ENCODE measurements at regions not wholly inside any gene's neighbourhood (a gene's known extent, or its start where the extent isn't known, plus 50 kb on each side); places are given as distances from the start of the nearest gene placed in this dataset.

DNA sequence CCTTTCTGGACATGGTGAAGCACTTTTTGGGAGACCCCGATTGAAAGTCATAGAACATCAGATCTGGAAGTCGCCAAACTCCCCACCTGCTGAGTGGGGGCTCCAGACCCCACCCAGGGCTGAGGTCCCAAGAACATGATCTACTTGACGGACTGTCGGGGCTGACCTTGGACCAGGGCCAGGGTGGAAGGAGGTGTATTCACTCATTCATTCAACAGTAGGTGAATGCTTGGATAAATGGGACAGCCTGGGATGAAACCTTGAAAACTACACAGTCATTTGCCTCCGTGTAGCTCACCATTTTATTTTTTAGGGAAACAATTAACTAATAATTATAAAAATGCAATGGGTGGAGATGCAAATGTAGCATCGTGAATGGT, 629.0 kb downstream of the BRD1 start:
- no peak for DNase-seq

DNA sequence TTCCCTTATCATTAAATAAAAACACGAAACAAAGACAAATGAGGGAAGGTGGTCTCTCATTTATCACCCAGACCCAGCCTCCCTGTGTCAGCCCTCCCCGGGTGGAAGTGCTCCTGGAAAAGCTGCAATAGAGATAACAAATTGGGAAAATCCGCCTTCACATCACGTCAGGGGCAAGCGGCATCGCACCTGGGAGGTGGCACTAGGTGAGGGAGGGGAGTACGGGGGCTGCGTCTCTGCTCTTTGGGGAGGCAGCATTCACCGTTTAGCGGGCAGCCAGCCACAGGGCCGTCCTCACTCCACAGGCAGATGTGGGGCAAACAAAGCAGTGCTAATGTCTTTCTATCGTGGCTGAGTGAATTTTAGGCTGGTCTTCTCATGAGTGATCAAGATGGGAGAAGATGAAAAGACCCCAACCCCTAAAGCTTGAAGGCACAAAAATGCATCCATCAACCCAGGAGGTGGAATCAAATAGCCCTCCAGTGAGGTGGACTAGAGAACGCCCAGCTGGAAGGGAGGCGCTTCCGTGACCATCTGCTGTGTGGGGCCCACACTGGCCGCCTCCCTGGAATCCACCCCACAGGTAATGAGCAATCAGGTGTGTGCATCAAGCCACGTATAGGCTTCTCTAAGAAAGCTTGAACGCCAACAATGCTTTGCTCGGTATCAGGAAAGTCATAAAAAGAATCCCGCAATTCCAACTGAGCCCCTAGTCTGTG, 629.5 kb downstream of the BRD1 start:
- DNase-seq: no peak

DNA sequence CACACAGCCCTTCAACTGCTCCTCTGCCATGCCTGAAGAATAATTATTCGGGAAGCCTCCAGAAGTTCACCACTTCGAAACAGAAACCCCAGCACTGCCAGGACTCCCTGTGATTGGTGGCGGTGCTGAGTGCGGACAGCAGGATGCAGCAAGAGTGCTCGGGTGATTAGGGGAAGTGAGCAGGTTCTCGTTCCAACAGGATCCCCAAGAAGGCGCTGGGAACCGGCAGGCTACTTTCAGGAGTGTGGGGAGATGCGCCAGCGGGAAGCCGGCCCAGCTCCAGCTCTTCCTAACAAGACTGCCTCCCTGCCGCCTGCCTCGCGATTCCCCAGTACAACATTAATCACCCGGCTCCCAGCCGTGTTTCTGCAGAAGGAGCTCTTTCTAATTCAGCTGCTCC, 630.2 kb downstream of the BRD1 start:
- no peak for DNase-seq

DNA sequence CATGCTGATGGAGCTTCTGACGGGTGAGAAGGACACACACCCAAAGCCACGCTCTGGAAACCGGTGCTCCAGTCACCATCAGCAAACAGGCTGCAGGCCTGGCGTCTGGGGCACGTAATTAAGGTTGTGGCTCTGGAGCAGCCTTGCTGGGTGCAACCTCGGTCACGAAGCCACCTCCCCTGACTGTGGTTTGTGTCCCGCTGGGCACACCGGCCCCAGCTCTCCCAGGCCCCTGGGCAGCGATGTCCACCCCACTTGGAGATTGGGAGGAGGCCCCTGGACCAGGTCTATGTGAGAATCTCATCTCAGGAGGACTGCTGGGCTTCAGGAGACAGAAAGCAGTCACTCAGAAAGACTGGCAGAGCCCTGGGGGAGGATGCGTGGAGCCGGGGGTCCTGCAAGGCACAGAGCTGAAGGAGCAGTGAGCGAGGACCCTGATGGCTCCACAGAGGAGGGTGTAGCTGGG, 631.6 kb downstream of the BRD1 start:
- no peak for DNase-seq

DNA sequence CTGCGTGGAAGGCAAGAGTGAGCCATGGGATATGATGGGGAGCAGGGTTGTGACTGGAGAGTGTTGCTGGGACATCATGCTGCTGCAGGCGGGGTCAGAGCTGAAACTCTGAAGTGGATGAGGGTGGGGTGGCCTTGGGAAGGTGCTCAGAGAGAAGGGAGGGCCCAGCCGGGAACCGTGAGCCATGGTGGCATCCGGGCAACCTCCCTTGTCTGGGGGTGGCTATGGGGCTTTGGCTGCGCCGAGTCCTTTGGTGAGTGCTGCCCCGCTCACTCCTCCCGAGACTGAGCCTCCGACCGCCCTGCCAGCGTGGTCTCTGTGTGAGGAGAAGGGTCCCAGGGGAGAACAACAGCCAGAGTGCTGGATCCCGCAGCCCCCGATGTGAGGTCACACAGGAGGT, 632.0 kb downstream of the BRD1 start:
- no peak for DNase-seq

DNA sequence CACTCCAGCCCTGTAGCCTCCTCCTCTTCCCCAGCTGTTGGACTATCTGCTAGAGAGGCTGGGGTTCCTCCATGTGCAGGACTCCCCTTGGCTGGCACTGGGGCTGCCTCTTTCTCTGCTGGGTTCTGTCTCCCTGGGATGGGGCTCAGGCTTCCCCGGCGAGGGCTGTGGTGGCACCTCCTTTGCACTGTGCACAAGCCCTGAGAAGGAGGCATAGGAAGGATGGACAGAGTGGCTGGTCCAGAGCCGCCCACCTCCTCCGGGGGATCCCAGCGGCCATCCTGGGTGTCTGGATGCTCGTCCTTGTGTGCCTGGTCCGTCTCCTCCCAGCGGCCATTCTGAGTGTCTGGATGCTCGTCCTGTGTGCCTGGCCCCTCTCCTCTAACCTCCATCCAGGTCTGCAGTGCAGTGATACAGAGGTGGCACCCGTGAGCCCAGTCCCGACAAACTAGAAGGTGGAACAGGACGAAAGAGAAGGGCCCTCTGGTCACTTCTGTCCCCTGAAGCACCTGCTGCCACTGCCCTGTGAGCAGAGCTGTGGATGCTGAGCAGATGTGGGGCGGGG, 633.7 kb downstream of the BRD1 start:
- DNase-seq: no peak

DNA sequence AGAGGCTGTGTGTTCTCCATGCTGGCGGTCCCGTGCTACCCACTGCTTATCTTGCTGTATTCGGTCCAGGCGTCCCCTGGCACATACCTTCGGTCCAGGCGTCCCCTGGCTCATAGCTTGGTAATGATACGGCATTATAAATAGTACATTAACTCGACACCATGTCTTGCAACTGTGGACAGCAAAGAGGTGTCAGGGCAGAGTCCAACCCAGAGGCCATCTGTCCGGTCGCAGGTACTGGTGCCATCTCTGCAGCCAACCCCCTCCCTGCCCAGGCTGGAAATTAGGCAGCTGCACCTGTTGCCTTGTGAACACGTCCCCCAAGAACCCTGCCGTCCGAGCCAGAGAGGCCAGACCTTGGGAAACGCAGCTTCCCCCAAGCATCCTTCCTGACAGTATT, 634.3 kb downstream of the BRD1 start:
- no peak for DNase-seq

DNA sequence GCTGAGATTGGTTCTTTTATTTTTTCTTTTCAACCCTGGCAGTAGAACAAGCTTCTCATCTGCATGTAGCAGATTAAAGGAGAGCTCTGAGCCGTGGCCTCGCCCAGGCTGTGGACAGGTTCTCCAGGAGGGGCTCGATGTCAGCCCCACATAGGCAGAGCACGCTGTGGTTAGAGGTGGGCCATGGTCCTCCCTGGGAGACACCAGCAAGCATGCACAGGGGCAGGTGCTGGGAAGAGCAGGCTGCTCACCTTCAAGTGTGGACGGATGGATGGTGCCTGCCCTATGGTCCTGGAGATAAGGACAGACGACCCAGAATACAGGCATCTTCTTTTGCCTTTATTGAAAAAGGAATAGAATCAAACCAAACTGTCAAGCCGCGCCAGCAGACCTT, 634.8 kb downstream of the BRD1 start:
- no peak for DNase-seq

DNA sequence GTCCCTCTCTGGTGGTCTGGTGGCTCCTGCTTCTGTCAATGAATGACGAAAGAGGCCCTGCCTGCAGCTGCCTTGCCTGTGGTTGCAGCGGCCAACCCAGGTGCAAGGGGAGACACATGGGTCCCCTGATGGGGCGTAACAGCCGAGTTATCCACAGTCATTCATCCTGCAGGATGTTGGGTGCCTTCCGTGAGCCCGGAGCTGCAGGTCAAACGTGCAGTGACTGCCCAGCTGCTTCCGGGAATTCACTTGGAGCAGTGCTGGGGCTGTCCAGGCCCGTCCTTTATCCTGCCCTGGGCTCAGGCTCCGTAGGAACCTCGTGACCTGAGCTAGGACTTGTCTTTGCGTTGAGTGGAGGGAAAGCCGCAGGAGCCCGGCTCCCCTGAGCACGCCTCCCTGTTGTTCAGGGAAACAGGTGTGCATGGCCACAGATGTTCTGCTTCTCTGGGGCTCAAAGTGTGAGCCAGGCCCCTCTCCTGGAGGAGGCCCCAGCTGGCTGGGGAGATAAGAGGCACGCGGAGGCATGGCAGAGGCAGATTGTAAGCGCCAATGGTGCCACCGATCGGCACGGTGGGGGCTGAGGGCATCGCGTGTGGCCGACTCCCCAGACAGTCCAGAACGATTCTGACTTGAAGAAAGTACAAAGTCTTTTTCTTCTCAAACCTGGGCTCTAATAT, 635.4 kb downstream of the BRD1 start:
- no peak for DNase-seq

DNA sequence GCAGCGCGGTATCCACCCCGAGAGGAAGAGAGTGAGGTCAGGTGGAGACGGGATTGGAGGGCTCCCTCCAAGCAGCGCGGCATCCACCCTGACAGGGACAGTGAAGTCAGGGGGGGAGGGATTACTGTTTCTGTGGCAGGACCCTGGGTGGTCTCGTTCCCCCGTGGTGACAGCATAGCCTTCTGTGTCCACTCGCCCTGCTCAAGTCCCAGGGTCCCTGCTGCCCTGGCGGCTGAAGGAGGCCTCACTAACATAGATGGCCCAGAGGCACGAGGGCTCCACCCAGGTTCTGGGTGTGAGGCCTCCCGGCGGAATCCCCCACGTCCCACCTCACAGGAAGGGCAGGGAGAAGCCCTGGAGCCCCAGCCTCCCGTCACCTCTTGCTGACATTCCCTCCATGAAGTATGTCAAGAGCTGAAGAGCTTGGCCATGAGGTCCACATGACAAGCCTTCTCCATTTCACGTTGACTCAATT, 636.1 kb downstream of the BRD1 start:
- DNase-seq: no peak

DNA sequence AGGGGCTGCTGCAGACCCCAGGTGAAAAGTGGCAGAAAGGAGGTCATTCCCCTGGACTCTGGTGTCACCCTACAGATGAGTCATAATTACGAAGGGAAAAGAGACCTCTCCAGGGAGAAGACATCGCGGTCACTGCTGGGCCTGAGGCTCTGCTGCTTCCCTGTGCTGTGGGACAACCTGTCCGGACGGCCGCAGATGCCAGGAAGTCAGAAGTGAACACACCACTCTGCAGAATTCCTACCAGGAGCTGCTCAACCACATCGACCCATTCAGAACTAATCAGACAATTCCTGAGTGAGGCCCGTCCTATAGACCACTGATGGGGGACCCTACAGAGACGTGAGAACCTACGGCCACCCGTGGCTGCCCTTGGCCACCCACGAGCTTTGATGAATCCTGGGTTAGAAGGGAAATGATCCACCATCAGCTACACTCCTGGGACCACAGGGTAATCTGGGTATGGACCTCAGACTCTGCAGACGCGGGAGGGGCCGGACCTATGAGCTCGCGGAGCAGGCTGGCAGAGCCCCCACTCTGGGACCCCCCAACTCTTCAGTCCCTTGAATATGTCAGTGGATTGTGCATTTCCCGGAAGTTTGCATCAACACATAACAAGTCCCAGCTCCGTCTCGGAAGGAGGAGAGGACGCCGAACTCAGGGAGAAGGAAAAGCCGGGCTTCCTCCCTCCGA, 636.7 kb downstream of the BRD1 start:
- no peak for DNase-seq

DNA sequence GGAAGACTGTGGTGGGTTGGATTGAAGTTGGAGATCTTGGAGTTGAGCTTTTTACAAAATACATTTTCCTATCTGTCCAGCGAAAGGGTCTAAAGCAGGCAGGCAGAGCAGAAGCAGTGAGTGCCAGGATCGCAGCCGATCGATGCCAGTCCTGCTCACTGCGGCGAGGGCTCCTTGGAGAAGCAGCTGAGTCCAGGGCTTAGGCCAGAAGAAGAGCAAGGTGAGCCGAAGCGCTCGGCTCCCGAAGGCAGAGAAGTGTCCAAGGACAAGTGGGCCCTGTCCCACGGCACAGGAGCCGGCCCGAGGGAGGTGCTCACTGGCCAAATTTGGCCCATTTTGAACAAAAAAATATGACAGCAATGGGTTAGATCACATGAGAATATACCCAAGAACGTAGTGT, 637.8 kb downstream of the BRD1 start:
- no peak for DNase-seq

DNA sequence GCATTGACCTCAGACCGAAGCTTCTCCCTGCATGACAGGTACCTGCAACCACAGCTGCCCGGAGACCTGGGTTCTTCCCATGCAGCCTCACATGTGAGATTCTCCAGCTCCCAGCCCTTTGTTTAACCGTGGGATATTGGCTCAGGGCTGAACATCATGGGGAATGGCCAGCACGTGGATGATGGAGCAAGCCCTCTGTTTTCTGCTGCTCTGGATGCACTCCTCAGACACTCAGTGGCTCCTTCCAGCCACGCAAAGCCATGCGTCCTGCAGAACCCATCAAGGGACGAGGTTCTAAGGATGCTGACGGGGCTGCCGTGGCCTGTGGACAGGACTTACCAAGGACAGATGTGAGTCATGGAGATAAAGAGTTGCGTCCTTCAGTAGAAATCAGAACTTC, 639.1 kb downstream of the BRD1 start:
- no peak for DNase-seq

DNA sequence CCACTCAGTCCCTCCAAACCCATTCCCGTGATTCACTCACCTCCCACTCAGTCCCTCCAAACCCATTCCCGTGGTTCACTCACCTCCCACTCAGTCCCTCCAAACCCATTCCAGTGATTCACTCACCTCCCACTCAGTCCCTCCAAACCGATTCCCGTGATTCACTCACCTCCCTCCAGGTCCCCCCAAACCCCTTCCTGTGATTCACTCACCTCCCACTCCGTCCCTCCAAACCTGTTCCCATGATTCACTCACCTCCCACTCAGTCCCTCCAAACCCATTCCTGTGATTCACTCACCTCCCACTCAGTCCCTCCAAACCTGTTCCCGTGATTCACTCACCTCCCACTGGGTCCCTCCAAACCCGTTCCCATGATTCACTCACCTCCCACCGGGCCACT, 639.6 kb downstream of the BRD1 start:
- no peak for DNase-seq

DNA sequence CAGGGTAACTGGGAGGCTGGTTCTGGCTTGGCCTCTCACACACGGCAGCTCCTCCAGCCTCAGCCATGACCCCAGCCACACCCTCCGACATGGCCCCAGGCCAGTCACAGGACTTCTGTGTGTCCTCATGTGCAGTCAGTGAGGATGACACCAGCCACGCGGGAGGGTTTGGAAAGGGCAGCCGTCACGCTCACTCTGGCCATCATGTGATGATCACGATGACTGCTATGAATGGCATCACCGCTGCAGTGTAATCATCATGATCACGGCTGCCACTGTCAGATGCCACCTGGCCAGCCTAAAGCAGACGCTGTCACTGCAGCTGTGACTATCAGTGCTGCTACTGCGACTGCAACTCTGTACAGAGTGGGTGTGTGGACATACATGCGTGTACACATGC, 640.9 kb downstream of the BRD1 start:
- no peak for DNase-seq

DNA sequence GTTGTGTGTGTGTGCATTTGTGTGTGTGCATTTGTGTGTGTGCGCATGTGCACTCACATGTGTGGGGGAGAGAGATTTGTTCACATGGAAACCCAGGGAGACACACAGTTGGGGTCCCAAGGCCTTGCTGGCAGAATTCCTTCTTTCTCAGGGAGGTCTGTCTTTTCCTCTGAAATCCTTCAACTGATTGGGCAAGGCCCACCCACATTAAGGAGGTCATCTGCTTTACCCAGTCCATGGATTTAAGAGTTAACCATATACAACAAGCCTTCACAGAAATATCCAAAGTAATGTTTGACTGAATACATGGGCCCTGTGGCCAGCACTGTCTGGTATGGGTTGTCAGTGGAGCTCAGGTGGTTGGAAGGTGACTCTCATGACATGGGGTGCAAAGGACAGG, 641.4 kb downstream of the BRD1 start:
- DNase-seq: no peak

DNA sequence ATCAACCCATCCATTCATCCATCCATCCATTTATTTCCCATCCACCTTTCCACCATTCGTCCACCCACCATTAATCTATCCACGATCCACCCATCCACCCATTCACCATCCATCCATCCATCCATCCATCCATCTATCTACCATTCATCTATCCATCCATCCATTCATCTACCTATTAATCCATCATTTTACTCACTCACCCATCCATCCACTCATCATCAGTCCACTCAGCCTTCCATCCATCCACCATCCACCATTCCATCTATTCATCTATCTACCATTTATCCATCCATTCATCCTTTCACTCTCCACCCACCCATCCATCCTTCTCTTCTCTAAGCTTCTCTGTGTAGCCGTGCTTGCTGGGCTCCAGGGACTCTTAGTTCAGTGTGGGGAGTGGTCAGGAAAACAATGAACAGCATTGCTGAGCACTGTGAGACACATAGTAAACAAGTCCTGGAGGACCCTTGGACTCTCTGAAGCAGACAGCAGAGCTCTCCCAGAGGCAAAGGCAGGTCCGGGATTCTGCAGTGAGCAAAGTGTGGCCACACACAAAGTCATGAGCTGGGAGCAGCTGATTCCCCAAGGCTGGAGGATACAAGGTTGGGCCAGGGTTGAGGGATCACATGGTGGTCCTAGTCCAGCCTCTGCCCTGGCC, 642.2 kb downstream of the BRD1 start:
- no peak for DNase-seq

DNA sequence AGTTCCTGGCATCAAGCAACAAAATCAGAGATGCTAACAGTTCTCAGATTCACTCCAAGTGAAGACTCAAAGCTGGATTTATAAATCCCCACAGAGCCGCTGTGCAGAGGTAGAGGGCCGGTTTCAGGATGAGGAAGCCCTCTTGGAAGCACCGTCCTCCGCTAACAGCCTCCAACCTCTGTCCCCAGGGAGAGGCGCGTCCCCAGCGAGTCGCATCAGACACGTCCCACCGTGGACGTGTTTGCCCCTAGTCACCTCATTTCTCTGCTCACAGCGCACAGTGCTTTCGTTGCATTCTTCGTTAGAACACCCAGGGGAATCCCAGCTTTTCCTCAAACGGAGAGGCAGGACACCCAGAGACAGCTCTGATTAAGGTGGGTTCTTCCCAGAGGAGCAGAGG, 642.9 kb downstream of the BRD1 start:
- DNase-seq: no peak

DNA sequence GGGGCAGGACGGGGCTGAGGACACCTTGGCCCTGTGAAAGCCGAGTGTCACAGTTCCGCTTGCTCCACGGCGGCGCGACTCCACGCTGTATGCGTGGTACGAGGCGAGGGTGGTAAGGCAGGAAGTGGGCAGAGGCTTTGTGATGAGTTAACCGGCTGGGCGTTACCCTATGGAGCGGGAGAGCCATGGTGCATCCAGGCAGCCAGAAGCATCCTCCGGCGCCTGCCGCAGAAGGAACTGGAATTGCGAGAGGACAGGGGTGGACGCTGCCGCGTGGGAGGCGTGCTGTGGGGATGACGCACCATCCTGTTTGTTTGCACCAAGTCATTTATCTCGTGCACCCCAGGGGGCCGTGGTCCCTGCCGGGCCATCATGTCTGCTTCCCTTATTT, 643.9 kb downstream of the BRD1 start:
- no peak for DNase-seq

DNA sequence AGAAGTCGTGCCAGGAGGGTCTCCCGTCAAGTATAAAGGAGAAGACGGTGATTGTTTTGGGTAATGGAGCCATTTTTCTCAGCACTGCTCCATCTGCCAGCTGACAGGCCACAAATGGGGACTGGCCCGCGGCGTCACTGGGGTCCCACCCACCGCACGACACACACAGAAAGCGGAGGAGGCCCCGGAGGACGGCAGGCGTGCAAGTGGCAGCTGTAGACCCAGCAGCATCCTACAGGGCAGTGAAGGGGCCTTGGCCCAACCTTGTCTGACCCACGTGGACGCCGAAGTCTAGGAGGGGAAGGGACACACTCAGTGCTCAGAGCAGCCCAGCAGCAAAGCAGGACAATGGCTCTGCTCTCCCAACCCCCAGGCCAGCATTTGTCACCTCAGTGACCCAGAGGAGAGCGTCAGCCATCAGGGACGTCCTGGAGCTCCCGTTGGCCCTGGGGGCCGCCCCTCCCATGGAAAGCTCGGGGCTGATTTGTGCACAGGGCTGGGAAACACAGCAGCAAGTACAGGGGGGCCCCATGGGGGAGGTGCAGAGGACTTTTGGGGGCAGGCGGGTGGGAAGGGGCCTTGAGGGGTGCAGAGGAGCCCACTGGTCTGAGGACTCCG, 644.4 kb downstream of the BRD1 start:
- no peak for DNase-seq

DNA sequence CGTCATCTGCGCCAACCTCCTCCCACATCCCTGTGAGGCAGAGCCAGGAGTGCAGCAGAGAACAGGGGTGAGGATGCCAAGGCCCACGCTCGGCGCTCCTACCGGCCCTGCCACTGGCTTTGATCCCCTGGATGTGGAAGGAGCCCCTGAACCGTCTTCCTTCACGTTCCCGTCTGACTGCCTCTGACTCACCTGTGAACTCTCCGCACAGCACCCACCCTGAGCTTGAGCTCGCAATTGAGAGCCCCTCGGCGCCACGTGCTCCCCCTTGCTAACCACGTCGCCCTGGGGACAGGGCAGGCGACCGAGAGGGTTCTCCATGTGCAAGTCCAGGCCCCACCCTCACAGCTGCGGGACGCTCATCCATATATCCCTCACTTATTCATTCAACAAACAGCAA, 645.3 kb downstream of the BRD1 start:
- no peak for DNase-seq

DNA sequence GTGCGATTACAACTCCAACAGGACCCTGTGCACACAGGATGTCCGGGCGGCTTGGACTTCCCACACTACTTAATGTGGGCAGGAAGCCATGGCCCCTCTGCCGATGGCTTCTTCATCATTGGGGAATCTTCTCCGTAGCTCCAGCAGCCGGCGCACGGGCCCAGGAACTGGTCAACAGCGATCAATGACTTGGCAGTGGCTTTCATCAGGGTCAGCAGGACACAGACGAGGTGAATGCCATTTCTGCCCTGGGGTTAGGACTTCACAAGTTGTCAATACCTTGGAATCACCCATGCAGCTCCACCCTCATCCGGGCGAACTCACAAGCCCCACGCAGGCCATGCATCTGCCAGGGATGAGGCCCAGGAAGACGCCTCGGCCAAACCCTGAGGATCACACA, 645.7 kb downstream of the BRD1 start:
- DNase-seq: no peak

DNA sequence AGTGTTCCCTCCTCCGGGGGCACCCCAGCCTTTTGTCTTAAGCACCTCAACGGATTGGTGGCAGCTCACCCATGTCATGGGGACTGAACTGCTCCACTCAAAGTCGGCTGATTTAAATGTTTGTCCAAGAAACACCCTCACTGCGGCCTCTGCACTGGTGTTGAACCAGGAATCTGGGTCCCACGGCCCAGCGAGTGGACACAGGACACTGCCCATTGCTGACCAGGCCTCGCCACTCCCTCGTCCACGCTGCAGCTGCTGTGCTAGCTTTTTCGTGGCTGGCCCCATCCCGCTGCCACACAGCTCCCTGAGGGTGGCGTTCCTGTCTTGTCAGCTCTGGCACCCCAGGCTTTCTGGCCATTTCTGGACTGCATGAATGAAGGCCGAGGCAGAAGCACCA, 646.2 kb downstream of the BRD1 start:
- no peak for DNase-seq

Measured in inflammatory macrophage treated with lipopolysaccharide for 1 hour (primary cell).